Heart left ventricle (tissue), 16 donors: ENCODE measurements at regions not wholly inside any gene's neighbourhood (a gene's known extent, or its start where the extent isn't known, plus 50 kb on each side); places are given as distances from the start of the nearest gene placed in this dataset.

Experiments
- ATAC-seq, 4 donors: fragments of 200-7000 bp; cut with Tn5 transposase; one replicate each; pipeline ENCODE4 v1.9.1; 2020 to 2022; ENCODE audit warnings: moderate library complexity in 4 of 4, mild to moderate bottlenecking in 3 of 4, moderate number of reproducible peaks in 1 of 4
- DNase-seq, 5 donors: peaks; one replicate each; pipeline ENCODE4 v3.0.0-alpha.2; 2020
- H3K27ac ChIP-seq, 12 donors: fragments of 200-600 bp; sonication (generic) in 4 of 12; one replicate each; pipeline versions ENCODE4 v1.5.0 to v1.8.0; 2016 to 2022; ENCODE audit warnings: mild to moderate bottlenecking in 2 of 12
- H3K27me3 ChIP-seq, 9 donors: fragments of 200-600 bp; sonication (generic) in 2 of 9; one replicate each; pipeline versions ENCODE4 v1.5.1 to v1.8.0; 2016 to 2022; ENCODE audit warnings: mild to moderate bottlenecking in 3 of 9
- H3K36me3 ChIP-seq, 9 donors: fragments of 200-600 bp; sonication (generic) in 2 of 9; one replicate each; pipeline versions ENCODE4 v1.5.0 to v1.8.0; 2018 to 2022; ENCODE audit warnings: mild to moderate bottlenecking in 2 of 9
- H3K4me1 ChIP-seq, 12 donors: fragments of 200-600 bp; sonication (generic) in 4 of 12; one replicate each; pipeline versions ENCODE4 v1.5.0 to v1.8.0; 2016 to 2022; ENCODE audit warnings: mild to moderate bottlenecking in 3 of 12
- H3K4me3 ChIP-seq, 12 donors: fragments of 200-600 bp; sonication (generic) in 4 of 12; one replicate each; pipeline versions ENCODE4 v1.5.0 to v1.8.0; 2017 to 2022; ENCODE audit warnings: mild to moderate bottlenecking in 9 of 12, moderate library complexity in 4 of 12
- H3K9me3 ChIP-seq, 12 donors: fragments of 200-600 bp; sonication (generic) in 4 of 12; one replicate each; pipeline versions ENCODE4 v1.5.0 to v1.8.0; 2016 to 2022; ENCODE audit warnings: mild to moderate bottlenecking in 1 of 12
- POLR2A ChIP-seq, 2 donors: fragments of 450-650 bp; IDR thresholded peaks; one replicate each; pipeline ENCODE4 v1.6.1; 2017; ENCODE audit warnings: antibody characterized with exemption in 2 of 2, mild to moderate bottlenecking in 2 of 2, moderate library complexity in 2 of 2
- WGBS, 4 donors: extraction: QIAGEN DNeasy Blood & Tissue Kit in 2 of 4; methylation state at CpG; one replicate each; pipeline versions ENCODE4 v1.1.5 to v1.1.7; 2013 to 2018; 5-methylcytosine and 5-hydroxymethylcytosine counted together
- intact Hi-C, 10 donors: fragments of 100-400 bp; cut with DNase I; formaldehyde crosslinking; loops; one replicate each; pipeline versions ENCODE4 v1.11.1 to v1.14.2; 2022
- TF ChIP-seq, protein P1 (sequence below), 12 donors: fragments of 200-600 bp; sonication (generic) in 4 of 12; IDR thresholded peaks; one replicate each; pipeline versions ENCODE4 v1.5.0 to v1.8.0; 2018 to 2022; ENCODE audit warnings: antibody characterized with exemption in 12 of 12, mild to moderate bottlenecking in 5 of 12
- donor health status: ischemic (EF 13 %, LVEDD 7.1; RV severe dilation, severe dysfunction).
- donor health status: healthy with polysubstance abuse.
- donor health status: DM: no; HTN: yes; CAD: no.
- donor health status: DM: no; HTN: no; CAD: no.
- donor health status: ischemic (EF 25% LVEDD 6.9; RV normal size, moderate dysfunction).
- donor health status: ischemic (EF 25% LVEDD 5.7; RV mildly dilated, moderate dysfunction).
- donor health status: healthy.
- donor health status: DM: yes; HTN: yes; CAD: no.
- donor health status: ischemic (EF 35%, LVEDD 5.7; RV mildly dilated, moderate dysfunction).
- donor health status: nonischemic (EF 11% LVEDD 7.7; RV severe dilation, severe dysfunction).
- donor health status: DM: yes; HTN: yes; CAD: no.
- donor health status: PGD.
- donor health status: ischemic (EF 29% LVEDD 5.4; RV normal size, mild dysfunction).
- donor health status: nonischemic (EF 23%, LVEDD 6.1; RV moderate dilation, normal function).

DNA sequence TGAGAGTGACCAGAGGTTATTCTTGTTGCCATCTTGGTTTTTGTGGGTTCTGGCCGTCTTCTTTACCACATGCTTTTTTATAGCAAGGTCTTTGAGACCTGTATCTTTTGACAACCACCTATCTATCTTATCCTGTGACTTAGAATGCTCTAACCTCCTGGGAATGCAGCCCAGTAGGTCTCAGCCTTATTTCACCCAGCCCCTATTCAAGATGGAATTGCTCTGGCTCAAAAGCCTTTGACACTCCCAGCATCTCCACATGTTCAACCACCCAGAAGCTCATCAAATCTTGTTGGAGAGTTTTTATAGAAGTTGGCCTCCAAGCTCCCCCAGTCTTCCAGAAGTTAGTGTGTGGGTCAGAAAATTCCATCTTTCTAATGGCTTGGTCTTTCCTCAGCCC, 464.3 kb upstream of the NRP1 start:
- ATAC-seq (no peak), DNase-seq (no peak)
- 66 to 83% (median 74%) methylated on average over 1 of the region's 1 CpG for WGBS, 4 donors
- TF ChIP-seq, protein P1, sequence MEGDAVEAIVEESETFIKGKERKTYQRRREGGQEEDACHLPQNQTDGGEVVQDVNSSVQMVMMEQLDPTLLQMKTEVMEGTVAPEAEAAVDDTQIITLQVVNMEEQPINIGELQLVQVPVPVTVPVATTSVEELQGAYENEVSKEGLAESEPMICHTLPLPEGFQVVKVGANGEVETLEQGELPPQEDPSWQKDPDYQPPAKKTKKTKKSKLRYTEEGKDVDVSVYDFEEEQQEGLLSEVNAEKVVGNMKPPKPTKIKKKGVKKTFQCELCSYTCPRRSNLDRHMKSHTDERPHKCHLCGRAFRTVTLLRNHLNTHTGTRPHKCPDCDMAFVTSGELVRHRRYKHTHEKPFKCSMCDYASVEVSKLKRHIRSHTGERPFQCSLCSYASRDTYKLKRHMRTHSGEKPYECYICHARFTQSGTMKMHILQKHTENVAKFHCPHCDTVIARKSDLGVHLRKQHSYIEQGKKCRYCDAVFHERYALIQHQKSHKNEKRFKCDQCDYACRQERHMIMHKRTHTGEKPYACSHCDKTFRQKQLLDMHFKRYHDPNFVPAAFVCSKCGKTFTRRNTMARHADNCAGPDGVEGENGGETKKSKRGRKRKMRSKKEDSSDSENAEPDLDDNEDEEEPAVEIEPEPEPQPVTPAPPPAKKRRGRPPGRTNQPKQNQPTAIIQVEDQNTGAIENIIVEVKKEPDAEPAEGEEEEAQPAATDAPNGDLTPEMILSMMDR (IDR thresholded peaks at IDR 0.05): no peak
- no peak for TF ChIP-seq POLR2A (IDR thresholded peaks at IDR 0.05)
- Histone ChIP-seq H3K36me3 (no peaks in the 10 kb centered on the region), H3K9me3 (no peaks in the 10 kb centered on the region), H3K27me3 (no peaks in the 10 kb centered on the region), H3K4me3 (no peak overlapping the region), H3K4me1 (peaks cover 0 to 23% (median 3%) of the 10 kb centered on the region in 12 donors), H3K27ac (peak overlapping the region in 8 of 12 donors; percentile 71 to 93 (median 80))
- intact Hi-C loops: no loop called here

DNA sequence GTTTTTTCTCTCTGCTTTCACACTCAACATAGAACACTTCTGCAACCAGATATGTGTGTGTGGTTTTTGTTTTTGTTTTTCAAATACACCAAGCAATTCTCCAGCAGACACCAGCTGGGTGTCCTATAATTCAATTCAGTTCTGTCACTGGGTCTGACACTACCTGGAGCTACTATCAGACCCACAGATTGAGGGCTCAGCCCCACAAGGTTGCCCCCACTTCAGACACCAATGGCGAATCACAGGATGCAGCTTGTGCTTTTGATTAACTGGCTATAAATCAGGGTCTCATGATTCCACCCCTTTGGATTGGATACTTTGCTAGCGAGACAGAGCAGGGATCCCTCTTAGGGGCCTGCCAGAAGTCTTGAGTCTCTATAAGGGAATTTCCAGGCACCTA, 462.2 kb upstream of the NRP1 start:
- Histone ChIP-seq H3K9me3 (no peaks in the 10 kb centered on the region), H3K36me3 (no peaks in the 10 kb centered on the region), H3K27ac (no peak overlapping the region), H3K4me1 (peaks cover 0 to 22% (median 3%) of the 10 kb centered on the region in 12 donors), H3K4me3 (no peak overlapping the region), H3K27me3 (no peaks in the 10 kb centered on the region)
- TF ChIP-seq, protein P1 (IDR thresholded peaks at IDR 0.05): no peak
- no peak for TF ChIP-seq POLR2A (IDR thresholded peaks at IDR 0.05)
- no peak for DNase-seq
- no peak for ATAC-seq
- intact Hi-C loops: no loop called here
- 96 to 100% (median 98%) methylated on average over 2 of the region's 2 CpGs for WGBS, 4 donors

DNA sequence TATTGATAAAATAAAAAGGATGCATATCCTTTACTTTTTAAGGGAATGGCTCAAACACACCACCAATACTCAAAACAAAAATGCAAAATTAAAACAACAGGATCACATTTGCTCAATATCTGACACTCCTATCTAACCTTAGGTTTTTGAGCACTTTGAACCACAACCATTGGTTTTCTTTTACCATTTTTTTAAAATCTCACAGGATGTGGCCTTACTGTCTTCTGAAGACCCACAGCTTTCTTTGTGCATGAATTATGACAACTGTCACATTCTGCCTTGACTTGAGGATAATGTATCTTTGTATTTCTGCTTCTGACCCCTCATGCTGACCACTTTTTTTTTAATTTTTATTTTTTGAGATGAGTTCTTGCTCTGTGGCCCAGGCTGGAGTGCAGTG, 461.1 kb upstream of the NRP1 start:
- H3K4me3 ChIP-seq: no peak overlapping the region
- TF ChIP-seq POLR2A (IDR thresholded peaks at IDR 0.05): no peak
- TF ChIP-seq, protein P1 (IDR thresholded peaks at IDR 0.05): no peak
- intact Hi-C loops: no loop called here
- H3K36me3 ChIP-seq: no peaks in the 10 kb centered on the region
- no peak for DNase-seq
- no peaks in the 10 kb centered on the region for H3K27me3 ChIP-seq
- H3K9me3 ChIP-seq: no peaks in the 10 kb centered on the region
- H3K27ac ChIP-seq: no peak overlapping the region
- peaks cover 0 to 16% (median 5%) of the 10 kb centered on the region in 12 donors for H3K4me1 ChIP-seq
- no peak for ATAC-seq

DNA sequence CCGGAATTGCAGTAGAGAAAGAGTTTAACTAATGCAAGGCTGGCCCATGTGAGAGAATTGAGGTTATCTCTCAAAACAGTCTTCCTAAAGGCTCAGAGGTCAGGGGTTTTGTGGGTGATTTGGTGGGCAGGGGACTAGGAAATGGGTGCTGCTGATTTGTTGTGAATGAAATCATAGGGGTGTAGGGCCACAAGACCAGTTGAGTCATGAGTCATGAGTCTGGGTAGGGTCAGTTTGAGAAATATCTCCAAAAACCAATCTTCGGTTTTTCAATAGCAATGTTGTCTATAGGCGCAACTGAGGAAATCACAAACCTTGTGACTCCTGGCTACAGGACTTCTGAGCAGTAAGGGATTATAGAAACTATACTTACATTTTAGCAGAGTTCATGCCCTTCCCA, 460.0 kb upstream of the NRP1 start:
- Histone ChIP-seq H3K27ac (no peak overlapping the region), H3K9me3 (no peaks in the 10 kb centered on the region), H3K4me1 (peaks cover 0 to 15% (median 5%) of the 10 kb centered on the region in 12 donors), H3K27me3 (no peaks in the 10 kb centered on the region), H3K4me3 (no peak overlapping the region), H3K36me3 (no peaks in the 10 kb centered on the region)
- intact Hi-C loops: no loop called here
- TF ChIP-seq POLR2A (IDR thresholded peaks at IDR 0.05): no peak
- TF ChIP-seq, protein P1 (IDR thresholded peaks at IDR 0.05): no peak
- ATAC-seq: no peak
- no peak for DNase-seq
- WGBS, 4 donors: 64 to 85% (median 69%) methylated on average over 3 of the region's 3 CpGs
